Activated CD4-positive, alpha-beta T cell treated with anti-CD3 and anti-CD28 coated beads, Interleukin-2, amount 10 ng/mL, durations not matched to agents 7 days and 5 days (primary cell): ENCODE measurements at regions not wholly inside any gene's neighbourhood (a gene's known extent, or its start where the extent isn't known, plus 50 kb on each side); places are given as distances from the start of the nearest gene placed in this dataset.

Experiments used
- CTCF ChIA-PET: fragments of 350-600 bp; sonication (Branson Sonifier 250); formaldehyde crosslinking; loops from one replicate; lab custom pipeline; 2021; ENCODE audit warnings: antibody characterized with exemption; lab: Charles Lee
- POLR2A ChIA-PET: fragments of 350-600 bp; sonication (Branson Sonifier 250); formaldehyde crosslinking; loops from one replicate; lab custom pipeline; 2021; ENCODE audit warnings: antibody characterized with exemption; lab: Charles Lee
- DNase-seq: peaks from one replicate; pipeline ENCODE4 v3.0.0-alpha.2; 2020
- H3K27ac Mint-ChIP-seq: one replicate; pipeline ENCODE4 v1.8.0; 2021; ENCODE audit warnings: mild to moderate bottlenecking, moderate library complexity, mixed read lengths
- H3K27me3 Mint-ChIP-seq: one replicate; pipeline ENCODE4 v1.8.0; 2021; ENCODE audit warnings: mixed read lengths
- H3K36me3 Mint-ChIP-seq: one replicate; pipeline ENCODE4 v1.8.0; 2021; ENCODE audit warnings: low read depth, mixed read lengths
- H3K4me1 Mint-ChIP-seq: one replicate; pipeline ENCODE4 v1.8.0; 2021; ENCODE audit warnings: mixed read lengths
- H3K4me3 Mint-ChIP-seq: one replicate; pipeline ENCODE4 v1.8.0; 2021; ENCODE audit warnings: mild to moderate bottlenecking, moderate library complexity, mixed read lengths
- H3K9me3 Mint-ChIP-seq: one replicate; pipeline ENCODE4 v1.8.0; 2021; ENCODE audit warnings: mixed read lengths

- DNase-seq, result no peak
- ChIA-PET CTCF (interaction anchor here (0.8 kb wide), 1 partner anchor 9 kb away, joined by 3 read pairs; no protein-coding TSS in a partner anchor), POLR2A (no interaction called here)
- Mint-ChIP-seq H3K4me1 (peaks cover 18% of the 10 kb centered on the region), H3K36me3 (no peaks in the 10 kb centered on the region), H3K4me3 (no peak overlapping the region), H3K27ac (no peak overlapping the region), H3K27me3 (no peaks in the 10 kb centered on the region), H3K9me3 (peaks cover 2% of the 10 kb centered on the region)
Observed at GRCh38 chr6:156638581-156638980, 138.6 kb upstream of the ARID1B start.

- CTCF ChIA-PET, result no interaction called here
- Mint-ChIP-seq H3K4me3 (no peak overlapping the region), H3K27me3 (no peaks in the 10 kb centered on the region), H3K4me1 (peaks cover 22% of the 10 kb centered on the region), H3K36me3 (no peaks in the 10 kb centered on the region), H3K27ac (peak overlapping the region; percentile 47), H3K9me3 (no peaks in the 10 kb centered on the region)
- no peak for DNase-seq
- POLR2A ChIA-PET, result no interaction called here
Observed at GRCh38 chr6:156634951-156635371, 142.2 kb upstream of the ARID1B start.

- no peaks in the 10 kb centered on the region for H3K36me3 Mint-ChIP-seq
- H3K27ac Mint-ChIP-seq, result peak overlapping the region; percentile 47
- no peak for DNase-seq
- ChIA-PET CTCF (interaction anchor here (0.6 kb wide), 1 partner anchor 57 kb away, joined by 3 read pairs; no protein-coding TSS in a partner anchor), POLR2A (no interaction called here)
- H3K27me3 Mint-ChIP-seq, result no peaks in the 10 kb centered on the region
- peaks cover 22% of the 10 kb centered on the region for H3K4me1 Mint-ChIP-seq
- H3K9me3 Mint-ChIP-seq, result no peaks in the 10 kb centered on the region
- H3K4me3 Mint-ChIP-seq, result no peak overlapping the region
Observed at GRCh38 chr6:156634048-156634447, 143.1 kb upstream of the ARID1B start.

GRCh38 chr6:156633291-156633690, 143.9 kb upstream of the ARID1B start:
- ChIA-PET CTCF (interaction anchor here (0.5 to 0.6 kb wide), 2 partner anchors 494 to 1219 kb away, joined by 3 read pairs; no protein-coding TSS in a partner anchor), POLR2A (no interaction called here)
- H3K4me3 Mint-ChIP-seq, result no peak overlapping the region
- H3K27me3 Mint-ChIP-seq, result no peaks in the 10 kb centered on the region
- peaks cover 22% of the 10 kb centered on the region for H3K4me1 Mint-ChIP-seq
- H3K9me3 Mint-ChIP-seq, result no peaks in the 10 kb centered on the region
- DNase-seq, result no peak
- no peaks in the 10 kb centered on the region for H3K36me3 Mint-ChIP-seq
- H3K27ac Mint-ChIP-seq, result no peak overlapping the region

- ChIA-PET CTCF (no interaction called here), POLR2A (no interaction called here)
- H3K4me1 Mint-ChIP-seq, result peaks cover 22% of the 10 kb centered on the region
- no peaks in the 10 kb centered on the region for H3K9me3 Mint-ChIP-seq
- no peak overlapping the region for H3K4me3 Mint-ChIP-seq
- no peak for DNase-seq
- no peak overlapping the region for H3K27ac Mint-ChIP-seq
- H3K27me3 Mint-ChIP-seq, result no peaks in the 10 kb centered on the region
- no peaks in the 10 kb centered on the region for H3K36me3 Mint-ChIP-seq
Observed at GRCh38 chr6:156630613-156631302, 146.4 kb upstream of the ARID1B start.

- no peak overlapping the region for H3K27ac Mint-ChIP-seq
- H3K27me3 Mint-ChIP-seq, result no peaks in the 10 kb centered on the region
- ChIA-PET POLR2A (no interaction called here), CTCF (interaction anchor here (1.1 kb wide), 1 partner anchor 9 kb away, joined by 3 read pairs; no protein-coding TSS in a partner anchor)
- no peaks in the 10 kb centered on the region for H3K36me3 Mint-ChIP-seq
- DNase-seq, result no peak
- peaks cover 6% of the 10 kb centered on the region for H3K4me1 Mint-ChIP-seq
- H3K9me3 Mint-ChIP-seq, result no peaks in the 10 kb centered on the region
- no peak overlapping the region for H3K4me3 Mint-ChIP-seq
Observed at GRCh38 chr6:156628805-156629204, 148.4 kb upstream of the ARID1B start.

GRCh38 chr6:156627524-156627923, 149.7 kb upstream of the ARID1B start:
- Mint-ChIP-seq H3K27ac (no peak overlapping the region), H3K27me3 (no peaks in the 10 kb centered on the region), H3K4me3 (no peak overlapping the region), H3K36me3 (no peaks in the 10 kb centered on the region), H3K9me3 (no peaks in the 10 kb centered on the region), H3K4me1 (no peaks in the 10 kb centered on the region)
- no peak for DNase-seq
- CTCF ChIA-PET, result no interaction called here
- POLR2A ChIA-PET, result no interaction called here

GRCh38 chr6:156622185-156622584, 155.0 kb upstream of the ARID1B start:
- Mint-ChIP-seq H3K27me3 (no peaks in the 10 kb centered on the region), H3K4me1 (no peaks in the 10 kb centered on the region), H3K9me3 (no peaks in the 10 kb centered on the region), H3K27ac (no peak overlapping the region), H3K36me3 (no peaks in the 10 kb centered on the region), H3K4me3 (no peak overlapping the region)
- no peak for DNase-seq
- POLR2A ChIA-PET, result no interaction called here
- CTCF ChIA-PET, result interaction anchor here (0.5 kb wide), 1 partner anchor 197 kb away, joined by 3 read pairs; no protein-coding TSS in a partner anchor

- ChIA-PET POLR2A (no interaction called here), CTCF (no interaction called here)
- H3K4me3 Mint-ChIP-seq, result no peak overlapping the region
- DNase-seq, result no peak
- H3K27ac Mint-ChIP-seq, result no peak overlapping the region
- no peaks in the 10 kb centered on the region for H3K36me3 Mint-ChIP-seq
- no peaks in the 10 kb centered on the region for H3K27me3 Mint-ChIP-seq
- no peaks in the 10 kb centered on the region for H3K9me3 Mint-ChIP-seq
- H3K4me1 Mint-ChIP-seq, result no peaks in the 10 kb centered on the region
Observed at GRCh38 chr6:156620331-156620730, 156.8 kb upstream of the ARID1B start.

GRCh38 chr6:156618600-156619205, 158.5 kb upstream of the ARID1B start:
- Mint-ChIP-seq H3K9me3 (no peaks in the 10 kb centered on the region), H3K27ac (no peak overlapping the region), H3K4me1 (no peaks in the 10 kb centered on the region), H3K36me3 (no peaks in the 10 kb centered on the region), H3K27me3 (no peaks in the 10 kb centered on the region), H3K4me3 (no peak overlapping the region)
- CTCF ChIA-PET, result no interaction called here
- POLR2A ChIA-PET, result no interaction called here
- DNase-seq, result no peak

- H3K4me3 Mint-ChIP-seq, result no peak overlapping the region
- peaks cover 3% of the 10 kb centered on the region for H3K9me3 Mint-ChIP-seq
- CTCF ChIA-PET, result no interaction called here
- no peaks in the 10 kb centered on the region for H3K4me1 Mint-ChIP-seq
- no peak for DNase-seq
- H3K36me3 Mint-ChIP-seq, result no peaks in the 10 kb centered on the region
- no peaks in the 10 kb centered on the region for H3K27me3 Mint-ChIP-seq
- POLR2A ChIA-PET, result no interaction called here
- no peak overlapping the region for H3K27ac Mint-ChIP-seq
Observed at GRCh38 chr6:156617941-156618340, 159.2 kb upstream of the ARID1B start.

- H3K4me3 Mint-ChIP-seq, result no peak overlapping the region
- no peaks in the 10 kb centered on the region for H3K36me3 Mint-ChIP-seq
- CTCF ChIA-PET, result no interaction called here
- POLR2A ChIA-PET, result no interaction called here
- no peaks in the 10 kb centered on the region for H3K27me3 Mint-ChIP-seq
- no peak for DNase-seq
- H3K27ac Mint-ChIP-seq, result no peak overlapping the region
- no peaks in the 10 kb centered on the region for H3K4me1 Mint-ChIP-seq
- H3K9me3 Mint-ChIP-seq, result peaks cover 8% of the 10 kb centered on the region
Observed at GRCh38 chr6:156617376-156617775, 159.8 kb upstream of the ARID1B start.

- Mint-ChIP-seq H3K27me3 (no peaks in the 10 kb centered on the region), H3K36me3 (no peaks in the 10 kb centered on the region), H3K4me3 (no peak overlapping the region), H3K4me1 (no peaks in the 10 kb centered on the region), H3K9me3 (peaks cover 14% of the 10 kb centered on the region), H3K27ac (no peak overlapping the region)
- ChIA-PET CTCF (no interaction called here), POLR2A (no interaction called here)
- DNase-seq, result no peak
Observed at GRCh38 chr6:156616495-156616894, 160.7 kb upstream of the ARID1B start.
